Body of pancreas (tissue), 4 donors: ENCODE measurements at regions not wholly inside any gene's neighbourhood (a gene's known extent, or its start where the extent isn't known, plus 50 kb on each side); places are given as distances from the start of the nearest gene placed in this dataset.

ENCODE experiments used
- POLR2A ChIP-seq, 3 donors: fragments of 450-650 bp; IDR thresholded peaks; one replicate each; pipeline ENCODE4 v1.6.1; 2016; ENCODE audit warnings: antibody characterized with exemption in 3 of 3, mild to moderate bottlenecking in 2 of 3
- TF ChIP-seq, protein P1 (sequence below), 7 experiments: fragments of 450-650 bp in 4 of 7; fragments of 200-600 bp in 3 of 7; sonication (generic) in 3 of 7; IDR thresholded peaks; one replicate each; pipeline ENCODE4 v1.5.1; 2016 to 2019; ENCODE audit warnings: antibody characterized with exemption in 7 of 7

DNA sequence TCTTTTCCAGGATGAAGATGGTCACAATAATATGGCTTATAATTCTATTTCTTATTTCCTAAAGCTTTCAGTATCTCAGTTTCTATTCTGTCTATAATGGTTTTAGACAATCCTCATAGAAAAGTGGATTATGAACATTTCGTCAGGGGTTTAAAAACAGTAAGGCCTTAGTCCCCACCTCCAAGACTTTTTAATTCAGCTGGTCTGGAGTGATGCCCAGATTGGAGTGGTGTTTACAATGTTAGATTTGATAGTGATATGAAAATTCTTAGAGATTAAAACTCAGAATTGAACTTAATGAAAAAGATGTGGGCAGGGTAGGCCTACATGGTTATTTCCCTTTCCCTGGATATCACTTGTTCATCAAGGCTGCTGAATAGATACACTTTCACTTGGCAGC is 1238.3 kb downstream of the SORCS3 start:
- TF ChIP-seq, protein P1, sequence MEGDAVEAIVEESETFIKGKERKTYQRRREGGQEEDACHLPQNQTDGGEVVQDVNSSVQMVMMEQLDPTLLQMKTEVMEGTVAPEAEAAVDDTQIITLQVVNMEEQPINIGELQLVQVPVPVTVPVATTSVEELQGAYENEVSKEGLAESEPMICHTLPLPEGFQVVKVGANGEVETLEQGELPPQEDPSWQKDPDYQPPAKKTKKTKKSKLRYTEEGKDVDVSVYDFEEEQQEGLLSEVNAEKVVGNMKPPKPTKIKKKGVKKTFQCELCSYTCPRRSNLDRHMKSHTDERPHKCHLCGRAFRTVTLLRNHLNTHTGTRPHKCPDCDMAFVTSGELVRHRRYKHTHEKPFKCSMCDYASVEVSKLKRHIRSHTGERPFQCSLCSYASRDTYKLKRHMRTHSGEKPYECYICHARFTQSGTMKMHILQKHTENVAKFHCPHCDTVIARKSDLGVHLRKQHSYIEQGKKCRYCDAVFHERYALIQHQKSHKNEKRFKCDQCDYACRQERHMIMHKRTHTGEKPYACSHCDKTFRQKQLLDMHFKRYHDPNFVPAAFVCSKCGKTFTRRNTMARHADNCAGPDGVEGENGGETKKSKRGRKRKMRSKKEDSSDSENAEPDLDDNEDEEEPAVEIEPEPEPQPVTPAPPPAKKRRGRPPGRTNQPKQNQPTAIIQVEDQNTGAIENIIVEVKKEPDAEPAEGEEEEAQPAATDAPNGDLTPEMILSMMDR (IDR thresholded peaks at IDR 0.05): no peak
- TF ChIP-seq POLR2A (IDR thresholded peaks at IDR 0.05): no peak
